Forelimb muscle (tissue), 1 donor: ENCODE measurements at regions not wholly inside any gene's neighbourhood (a gene's known extent, or its start where the extent isn't known, plus 50 kb on each side); places are given as distances from the start of the nearest gene placed in this dataset.

Experiments
- DNase-seq: peaks from one replicate; pipeline ENCODE4 v3.0.0-alpha.2; 2013; ENCODE audit warnings: low read depth

DNA sequence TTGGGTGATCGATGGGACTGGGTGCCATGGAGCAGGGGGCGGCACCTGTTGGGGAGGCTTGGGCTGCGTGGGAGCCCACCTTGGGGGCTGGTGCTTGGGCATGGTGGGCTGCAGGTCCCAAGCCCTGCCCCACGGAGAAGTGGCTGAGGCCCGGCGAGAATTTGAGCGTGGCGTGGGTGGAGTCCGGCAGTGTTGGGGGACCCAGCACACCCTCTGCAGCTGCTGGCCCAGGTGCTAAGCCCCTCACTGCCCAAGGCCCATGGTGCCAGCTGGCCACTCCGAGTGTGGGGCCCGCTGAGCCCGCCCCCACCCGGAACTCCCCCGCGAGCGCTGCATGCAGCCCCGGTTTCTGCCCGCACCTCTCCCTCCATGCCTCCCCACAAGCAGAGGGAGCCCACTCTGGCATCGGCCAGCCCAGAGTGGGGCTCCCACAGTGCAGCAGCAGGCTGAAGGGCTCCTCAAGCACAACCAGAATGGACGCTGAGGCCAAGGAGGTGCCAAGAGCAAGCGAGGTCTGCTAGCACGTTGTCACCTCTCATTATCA lies 1178.6 kb upstream of the CDH10 start:
- DNase-seq = no peak
